Fibroblast of lung (primary cell): ENCODE measurements at regions not wholly inside any gene's neighbourhood (a gene's known extent, or its start where the extent isn't known, plus 50 kb on each side); places are given as distances from the start of the nearest gene placed in this dataset.

Experiments used
- CTCF ChIP-seq, 2 donors: IDR thresholded peaks in 1 of 2; conservative IDR thresholded peaks in 1 of 2; 1 replicate in 1 of 2; 2 replicates in 1 of 2; pipeline ENCODE4 v1.5.1; 2011 to 2012; ENCODE audit warnings: low read length in 2 of 2, control low read depth in 1 of 2, inconsistent platforms in 1 of 2, low read depth in 1 of 2, mild to moderate bottlenecking in 1 of 2
- EZH2 ChIP-seq: IDR thresholded peaks from 2 replicates; pipeline ENCODE4 v1.5.1; 2012; ENCODE audit warnings: low read length, control low read depth, mild to moderate bottlenecking; ENCODE audit errors: missing control alignments

- TF ChIP-seq CTCF (conservative IDR thresholded peaks at IDR 0.05 in 1 of 2, IDR thresholded peaks at IDR 0.05 in 1 of 2; ENCODE audit: low read depth in 1 of 2, low read length in 2 of 2) (no peak), EZH2 (no peak)
Observed at GRCh38 chr20:40278673-40279072, 410.4 kb downstream of the MAFB start.
